Endothelial cell of umbilical vein (primary cell): ENCODE measurements at regions not wholly inside any gene's neighbourhood (a gene's known extent, or its start where the extent isn't known, plus 50 kb on each side); places are given as distances from the start of the nearest gene placed in this dataset.

Experiments used
- BruUV-seq: library from RNA; stranded (reverse); fragments of 400-500 nt; replicated peaks from 2 replicates; lab custom pipeline; 2021; lab: Mats Ljungman, UMichigan
- CTCF ChIA-PET: fragments of 300-600, 350-600 bp; sonication (Branson Sonifier 250); formaldehyde crosslinking; loops from one replicate; lab custom pipeline; 2021; ENCODE audit warnings: antibody characterized with exemption, inconsistent platforms; lab: Charles Lee
- POLR2A ChIA-PET: fragments of 300-600, 350-600 bp; sonication (Branson Sonifier 250); formaldehyde crosslinking; loops from one replicate; lab custom pipeline; 2021; ENCODE audit warnings: antibody characterized with exemption, inconsistent platforms; lab: Charles Lee
- DNase-seq: peaks from one replicate; pipeline ENCODE4 v3.0.0-alpha.2; 2011; ENCODE audit warnings: low read depth, low spot score
- FAIRE-seq: peaks from 2 replicates; lab custom pipeline; 2011; peaks lifted over from hg19 to GRCh38; lab: Jason Lieb, UNC
- H2AFZ ChIP-seq: 2 replicates; pipeline ENCODE4 v1.6.0; 2012; ENCODE audit warnings: low read depth, low read length, control low read depth, inconsistent platforms
- H3K27ac ChIP-seq: 2 replicates; pipeline ENCODE4 v1.5.1; 2011; ENCODE audit warnings: low read depth, mild to moderate bottlenecking, control low read depth, low read length, moderate library complexity; ENCODE audit not compliant: insufficient read depth
- H3K27me3 ChIP-seq, 2 experiments: 2 replicates each; pipeline versions ENCODE4 v1.6.0 to v1.6.1; 2011; ENCODE audit warnings: low read length in 2 of 2, mixed read lengths in 1 of 2; ENCODE audit not compliant: control insufficient read depth in 2 of 2, insufficient read depth in 2 of 2
- H3K36me3 ChIP-seq, 2 experiments: 2 replicates in 1 of 2; 3 replicates in 1 of 2; pipeline ENCODE4 v1.5.1; 2011; ENCODE audit warnings: low read length in 2 of 2, mild to moderate bottlenecking in 1 of 2, moderate library complexity in 1 of 2; ENCODE audit not compliant: control insufficient read depth in 2 of 2, insufficient read depth in 2 of 2; ENCODE audit errors: extremely low read depth in 1 of 2
- H3K4me1 ChIP-seq: 3 replicates; pipeline ENCODE4 v1.5.1; 2011; ENCODE audit warnings: mild to moderate bottlenecking, low read length; ENCODE audit not compliant: control insufficient read depth, insufficient read depth; ENCODE audit errors: extremely low read depth
- H3K4me2 ChIP-seq: 2 replicates; pipeline ENCODE4 v1.6.1; 2011; ENCODE audit warnings: low read length, control low read depth, mixed read lengths; ENCODE audit not compliant: insufficient read depth
- H3K4me3 ChIP-seq, 3 experiments: fragments of 200-600 bp in 1 of 3; sonication (generic), shearing (Covaris generic) in 1 of 3; replicated peaks in 1 of 3; 2 replicates each; pipeline ENCODE4 v1.5.1; 2011 to 2016; ENCODE audit warnings: control low read depth in 3 of 3, low read length in 3 of 3, mild to moderate bottlenecking in 2 of 3, inconsistent platforms in 1 of 3, low read depth in 1 of 3, moderate library complexity in 1 of 3; ENCODE audit not compliant: insufficient read depth in 1 of 3
- H3K79me2 ChIP-seq: 2 replicates; pipeline ENCODE4 v1.6.0; 2012; ENCODE audit warnings: low read length, inconsistent platforms; ENCODE audit not compliant: control insufficient read depth, insufficient read depth
- H3K9ac ChIP-seq: replicated peaks from 2 replicates; pipeline ENCODE3; 2011; ENCODE audit warnings: low read length, control low read depth; ENCODE audit not compliant: insufficient read depth; ENCODE audit errors: extremely low read depth
- H3K9me1 ChIP-seq: replicated peaks from 3 replicates; pipeline ENCODE4 v1.6.0; 2011; ENCODE audit warnings: mild to moderate bottlenecking, low read length; ENCODE audit not compliant: control insufficient read depth, insufficient read depth; ENCODE audit errors: extremely low read depth
- H3K9me3 ChIP-seq: replicated peaks from 2 replicates; pipeline ENCODE4 v1.5.1; 2012; ENCODE audit warnings: low read length, inconsistent platforms; ENCODE audit not compliant: control insufficient read depth, insufficient read depth
- H4K20me1 ChIP-seq: replicated peaks from 2 replicates; pipeline ENCODE3; 2011; ENCODE audit warnings: mild to moderate bottlenecking, low read length; ENCODE audit not compliant: control insufficient read depth, insufficient read depth; ENCODE audit errors: extremely low read depth
- EZH2 ChIP-seq: IDR thresholded peaks from 2 replicates; pipeline ENCODE4 v1.6.1; 2012; ENCODE audit warnings: borderline replicate concordance, low read depth, mild to moderate bottlenecking, moderate library complexity, low read length, inconsistent platforms; ENCODE audit not compliant: severe bottlenecking
- FOS ChIP-seq: IDR thresholded peaks from 2 replicates; pipeline ENCODE4 v1.6.1; 2011; ENCODE audit warnings: mild to moderate bottlenecking, low read length, moderate library complexity, borderline replicate concordance; ENCODE audit not compliant: insufficient read depth
- GATA2 ChIP-seq: IDR thresholded peaks from 2 replicates; pipeline ENCODE4 v1.7.0; 2011; ENCODE audit warnings: low read depth, mild to moderate bottlenecking, moderate library complexity, mixed read lengths, low read length; ENCODE audit not compliant: insufficient read length, insufficient read depth
- JUN ChIP-seq: IDR thresholded peaks from 2 replicates; pipeline ENCODE4 v1.6.1; 2011; ENCODE audit warnings: borderline replicate concordance, low read depth; ENCODE audit not compliant: insufficient read length, insufficient read depth
- MYC ChIP-seq: IDR thresholded peaks from one replicate; pipeline ENCODE4 v1.6.1; 2011; ENCODE audit warnings: mild to moderate bottlenecking, low read depth, low read length
- POLR2A ChIP-seq: IDR thresholded peaks from 2 replicates; pipeline ENCODE4 v1.6.1; 2012; ENCODE audit warnings: low read depth, mild to moderate bottlenecking, control low read depth, low read length
- POLR2AphosphoS5 ChIP-seq: IDR thresholded peaks from 2 replicates; pipeline ENCODE4 v1.6.1; 2012; ENCODE audit warnings: low read depth, mild to moderate bottlenecking, control low read depth, low read length, moderate library complexity; ENCODE audit not compliant: insufficient read depth
- dilution Hi-C: fragments of 300-500 bp; cut with MboI; formaldehyde crosslinking; loops from one replicate; pipeline ENCODE4 v1.15.0; 2019; ENCODE audit warnings: low sequenced_read_pairs; ENCODE audit not compliant: extremely low pct_ligation_motif_present
- intact Hi-C: fragments of 100-400 bp; cut with micrococcal nuclease; formaldehyde crosslinking; loops from one replicate; pipeline ENCODE4 v1.10.0; 2022
- TF ChIP-seq, protein P1 (sequence below), 2 donors: IDR thresholded peaks; 1 replicate in 1 of 2; 2 replicates in 1 of 2; pipeline ENCODE4 v1.5.1; 2011; ENCODE audit warnings: low read length in 2 of 2, mild to moderate bottlenecking in 2 of 2, moderate library complexity in 2 of 2, control low read depth in 1 of 2, inconsistent platforms in 1 of 2, low read depth in 1 of 2; ENCODE audit not compliant: insufficient read depth in 1 of 2; ENCODE audit errors: extremely low read depth in 1 of 2
- TF ChIP-seq, protein P2 (sequence below): IDR thresholded peaks from 2 replicates; pipeline ENCODE4 v1.6.1; 2011; ENCODE audit not compliant: insufficient read depth, insufficient read length

GRCh38 chr20:62535282-62535811, 59.6 kb upstream of the GATA5 start:
- Histone ChIP-seq H3K9me3 (no peaks in the 10 kb centered on the region), H2AFZ (no peak overlapping the region), H3K4me2 (no peak overlapping the region), H3K4me3 (no peak overlapping the region), H3K9ac (no peak overlapping the region), H3K36me3 (no peaks in the 10 kb centered on the region), H3K79me2 (no peaks in the 10 kb centered on the region), H4K20me1 (no peaks in the 10 kb centered on the region), H3K27me3 (no peaks in the 10 kb centered on the region), H3K4me1 (no peaks in the 10 kb centered on the region), H3K27ac (no peak overlapping the region), H3K9me1 (no peaks in the 10 kb centered on the region)
- dilution Hi-C loops (no loop called here), intact Hi-C loops (no loop called here)
- no TSS peak for BruUV-seq
- FAIRE-seq = no peak
- DNase-seq = no peak
- ChIA-PET POLR2A (no interaction called here), CTCF (no interaction called here)
- TF ChIP-seq MYC (no peak), GATA2 (no peak), EZH2 (no peak), JUN (no peak), POLR2A (no peak), POLR2AphosphoS5 (no peak), FOS (no peak)
- TF ChIP-seq, protein P1, sequence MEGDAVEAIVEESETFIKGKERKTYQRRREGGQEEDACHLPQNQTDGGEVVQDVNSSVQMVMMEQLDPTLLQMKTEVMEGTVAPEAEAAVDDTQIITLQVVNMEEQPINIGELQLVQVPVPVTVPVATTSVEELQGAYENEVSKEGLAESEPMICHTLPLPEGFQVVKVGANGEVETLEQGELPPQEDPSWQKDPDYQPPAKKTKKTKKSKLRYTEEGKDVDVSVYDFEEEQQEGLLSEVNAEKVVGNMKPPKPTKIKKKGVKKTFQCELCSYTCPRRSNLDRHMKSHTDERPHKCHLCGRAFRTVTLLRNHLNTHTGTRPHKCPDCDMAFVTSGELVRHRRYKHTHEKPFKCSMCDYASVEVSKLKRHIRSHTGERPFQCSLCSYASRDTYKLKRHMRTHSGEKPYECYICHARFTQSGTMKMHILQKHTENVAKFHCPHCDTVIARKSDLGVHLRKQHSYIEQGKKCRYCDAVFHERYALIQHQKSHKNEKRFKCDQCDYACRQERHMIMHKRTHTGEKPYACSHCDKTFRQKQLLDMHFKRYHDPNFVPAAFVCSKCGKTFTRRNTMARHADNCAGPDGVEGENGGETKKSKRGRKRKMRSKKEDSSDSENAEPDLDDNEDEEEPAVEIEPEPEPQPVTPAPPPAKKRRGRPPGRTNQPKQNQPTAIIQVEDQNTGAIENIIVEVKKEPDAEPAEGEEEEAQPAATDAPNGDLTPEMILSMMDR (IDR thresholded peaks at IDR 0.05; ENCODE audit: extremely low read depth in 1 of 2, insufficient read depth in 1 of 2, low read depth in 1 of 2, low read length in 2 of 2) = no peak
- TF ChIP-seq, protein P2, sequence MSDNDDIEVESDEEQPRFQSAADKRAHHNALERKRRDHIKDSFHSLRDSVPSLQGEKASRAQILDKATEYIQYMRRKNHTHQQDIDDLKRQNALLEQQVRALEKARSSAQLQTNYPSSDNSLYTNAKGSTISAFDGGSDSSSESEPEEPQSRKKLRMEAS = no peak
